A673 (cell line): ENCODE measurements at regions not wholly inside any gene's neighbourhood (a gene's known extent, or its start where the extent isn't known, plus 50 kb on each side); places are given as distances from the start of the nearest gene placed in this dataset.

ENCODE experiments used
- BruUV-seq: library from RNA; stranded (reverse); fragments of 400-500 nt; replicated peaks from 2 replicates; lab custom pipeline; 2021; lab: Mats Ljungman, UMichigan
- CTCF ChIA-PET: fragments of 300-600 bp; sonication (Branson Sonifier 250); formaldehyde crosslinking; loops from one replicate; lab custom pipeline; 2022; ENCODE audit warnings: antibody characterized with exemption; lab: Charles Lee
- POLR2A ChIA-PET: fragments of 300-600 bp; sonication (Branson Sonifier 250); formaldehyde crosslinking; loops from one replicate; lab custom pipeline; 2022; ENCODE audit warnings: antibody characterized with exemption; ENCODE audit not compliant: low non-redundant PET; lab: Charles Lee
- DNase-seq: peaks from one replicate; pipeline ENCODE4 v3.0.0-alpha.2; 2015; ENCODE audit warnings: low spot score
- H3K27ac ChIP-seq: fragments of 200-600 bp; sonication (generic); 2 replicates; pipeline ENCODE4 v1.5.1; 2016; ENCODE audit warnings: mixed run types, low read depth, mild to moderate bottlenecking, mixed read lengths, antibody characterized with exemption, low read length; ENCODE audit not compliant: poor library complexity, severe bottlenecking
- H3K27me3 ChIP-seq: fragments of 200-600 bp; sonication (generic); replicated peaks from 2 replicates; pipeline ENCODE4 v1.6.1; 2017; ENCODE audit warnings: mixed run types, low read depth, mild to moderate bottlenecking, mixed read lengths, antibody characterized with exemption, low read length; ENCODE audit not compliant: insufficient read depth, poor library complexity
- H3K36me3 ChIP-seq: fragments of 200-600 bp; sonication (generic); 2 replicates; pipeline ENCODE4 v1.6.1; 2016; ENCODE audit warnings: mixed run types, mild to moderate bottlenecking, mixed read lengths, antibody characterized with exemption, low read length; ENCODE audit not compliant: insufficient read depth, poor library complexity, severe bottlenecking
- H3K4me1 ChIP-seq: fragments of 200-600 bp; sonication (generic); 2 replicates; pipeline ENCODE4 v1.6.1; 2017; ENCODE audit warnings: mixed run types, mild to moderate bottlenecking, mixed read lengths, antibody characterized with exemption, low read length; ENCODE audit not compliant: insufficient read depth, poor library complexity, severe bottlenecking
- H3K4me3 ChIP-seq: fragments of 200-600 bp; sonication (generic); 2 replicates; pipeline ENCODE4 v1.5.1; 2016; ENCODE audit warnings: low read depth, mixed run types, mild to moderate bottlenecking, mixed read lengths, low read length; ENCODE audit not compliant: poor library complexity, severe bottlenecking
- H3K9me3 ChIP-seq: fragments of 200-600 bp; sonication (generic); 2 replicates; pipeline ENCODE4 v1.6.1; 2016; ENCODE audit warnings: mixed run types, low read depth, mild to moderate bottlenecking, mixed read lengths, antibody characterized with exemption, low read length; ENCODE audit not compliant: poor library complexity, severe bottlenecking
- CTCF ChIP-seq: fragments of 300-800, 200-600 bp; sonication (generic); conservative IDR thresholded peaks from 2 replicates; pipeline ENCODE4 v1.5.1; 2017; ENCODE audit warnings: low read depth, mild to moderate bottlenecking, antibody characterized with exemption, low read length, moderate library complexity, mixed read lengths
- EZH2 ChIP-seq: fragments of 200-600 bp; sonication (generic); IDR thresholded peaks from 2 replicates; pipeline ENCODE4 v1.6.1; 2017; ENCODE audit warnings: borderline replicate concordance, low read depth, mild to moderate bottlenecking, mixed read lengths, antibody characterized with exemption, low read length; ENCODE audit not compliant: poor library complexity, severe bottlenecking
- intact Hi-C: fragments of 100-400 bp; cut with micrococcal nuclease; formaldehyde crosslinking; loops from one replicate; pipeline ENCODE4 v1.10.0; 2022; ENCODE audit not compliant: unreplicated experiment

- no TSS peak for BruUV-seq
Measured at GRCh38 chr12:68529869-68530268, 80.8 kb upstream of the RAP1B start.

GRCh38 chr12:68530299-68530698 lies 80.4 kb upstream of the RAP1B start:
- no peaks in the 10 kb centered on the region for H3K36me3 ChIP-seq
- intact Hi-C loops = no loop called here
- H3K27ac ChIP-seq = no peak overlapping the region
- H3K4me1 ChIP-seq = no peaks in the 10 kb centered on the region
- no peaks in the 10 kb centered on the region for H3K27me3 ChIP-seq
- no peak for TF ChIP-seq EZH2
- ChIA-PET CTCF (no interaction called here), POLR2A (no interaction called here)
- no peaks in the 10 kb centered on the region for H3K9me3 ChIP-seq
- no peak overlapping the region for H3K4me3 ChIP-seq
- no TSS peak for BruUV-seq
- DNase-seq = no peak

More at GRCh38 chr12:68529869-68530268, 80.8 kb upstream of the RAP1B start:
- POLR2A ChIA-PET = no interaction called here
- Histone ChIP-seq H3K27me3 (no peaks in the 10 kb centered on the region), H3K9me3 (no peaks in the 10 kb centered on the region), H3K36me3 (no peaks in the 10 kb centered on the region), H3K4me3 (no peak overlapping the region), H3K27ac (no peak overlapping the region), H3K4me1 (no peaks in the 10 kb centered on the region)
- CTCF ChIA-PET = no interaction called here
- TF ChIP-seq CTCF (no peak), EZH2 (no peak)
- DNase-seq = no peak
- intact Hi-C loops = no loop called here

GRCh38 chr12:68530965-68531364 lies 79.7 kb upstream of the RAP1B start:
- BruUV-seq = no TSS peak
- no peak for TF ChIP-seq CTCF
- TF ChIP-seq EZH2 = no peak
- no peaks in the 10 kb centered on the region for H3K36me3 ChIP-seq
- intact Hi-C loops = no loop called here
- H3K4me1 ChIP-seq = no peaks in the 10 kb centered on the region
- H3K27ac ChIP-seq = no peak overlapping the region
- no peaks in the 10 kb centered on the region for H3K27me3 ChIP-seq
- peak; percentile 10 for DNase-seq
- H3K4me3 ChIP-seq = no peak overlapping the region
- H3K9me3 ChIP-seq = no peaks in the 10 kb centered on the region
- CTCF ChIA-PET = no interaction called here
- POLR2A ChIA-PET = no interaction called here

- ChIA-PET CTCF (no interaction called here), POLR2A (no interaction called here)
- Histone ChIP-seq H3K4me1 (no peaks in the 10 kb centered on the region), H3K4me3 (no peak overlapping the region), H3K36me3 (no peaks in the 10 kb centered on the region), H3K9me3 (no peaks in the 10 kb centered on the region), H3K27ac (no peak overlapping the region), H3K27me3 (no peaks in the 10 kb centered on the region)
- intact Hi-C loops = no loop called here
- BruUV-seq = no TSS peak
- no peak for TF ChIP-seq CTCF
- TF ChIP-seq EZH2 = no peak
- no peak for DNase-seq
Measured at GRCh38 chr12:68532204-68532886, 78.4 kb upstream of the RAP1B start.
